GM18858 (cell line): ENCODE measurements at regions not wholly inside any gene's neighbourhood (a gene's known extent, or its start where the extent isn't known, plus 50 kb on each side); places are given as distances from the start of the nearest gene placed in this dataset.
"Not testable (repeated sequence)": the region's sequence is repeated elsewhere in the genome, so short reads cannot be mapped to it uniquely, and the experiment has no call there.

ENCODE experiments used
- ATAC-seq: cut with Tn5 transposase; IDR thresholded peaks from one replicate; pipeline ENCODE4 v1.9.1; 2021; ENCODE audit not compliant: unreplicated experiment

- no peak for ATAC-seq
These were observed 376.0 kb upstream of the PDZRN3 start for GRCh38 chr3:74000725-74001124.

- no peak for ATAC-seq
These were observed 374.8 kb upstream of the PDZRN3 start for GRCh38 chr3:73999501-73999900.

- ATAC-seq, result not testable (repeated sequence)
These were observed 365.9 kb upstream of the PDZRN3 start for GRCh38 chr3:73990691-73991090.

GRCh38 chr3:73966733-73967132 is 342.0 kb upstream of the PDZRN3 start:
- no peak for ATAC-seq

GRCh38 chr3:73964818-73965217 is 340.1 kb upstream of the PDZRN3 start:
- no peak for ATAC-seq

- no peak for ATAC-seq
These were observed 330.8 kb upstream of the PDZRN3 start for GRCh38 chr3:73955494-73956070.

GRCh38 chr3:73954506-73954905 is 329.8 kb upstream of the PDZRN3 start:
- no peak for ATAC-seq

- ATAC-seq, result no peak
These were observed 328.0 kb upstream of the PDZRN3 start for GRCh38 chr3:73952781-73953180.

- no peak for ATAC-seq
These were observed 326.3 kb upstream of the PDZRN3 start for GRCh38 chr3:73950865-73951558.

GRCh38 chr3:73945541-73945940 is 320.8 kb upstream of the PDZRN3 start:
- no peak for ATAC-seq

- no peak for ATAC-seq
These were observed 315.2 kb upstream of the PDZRN3 start for GRCh38 chr3:73939985-73940384.

GRCh38 chr3:73933585-73933984 is 308.8 kb upstream of the PDZRN3 start:
- ATAC-seq, result no peak

GRCh38 chr3:73927203-73927570 is 302.4 kb upstream of the PDZRN3 start:
- ATAC-seq, result no peak

- no peak for ATAC-seq
These were observed 301.8 kb upstream of the PDZRN3 start for GRCh38 chr3:73926360-73927202.

- no peak for ATAC-seq
These were observed 300.3 kb upstream of the PDZRN3 start for GRCh38 chr3:73925011-73925410.

- ATAC-seq, result no peak
These were observed 299.3 kb upstream of the PDZRN3 start for GRCh38 chr3:73924048-73924447.

- no peak for ATAC-seq
These were observed 292.9 kb upstream of the PDZRN3 start for GRCh38 chr3:73917643-73918042.

GRCh38 chr3:73915886-73916285 is 291.1 kb upstream of the PDZRN3 start:
- no peak for ATAC-seq

- no peak for ATAC-seq
These were observed 283.5 kb upstream of the PDZRN3 start for GRCh38 chr3:73908218-73908617.

- ATAC-seq, result no peak
These were observed 276.9 kb upstream of the PDZRN3 start for GRCh38 chr3:73901686-73902085.

- no peak for ATAC-seq
These were observed 269.9 kb upstream of the PDZRN3 start for GRCh38 chr3:73894474-73895213.
